Sigmoid colon (tissue), 4 donors: ENCODE measurements at regions not wholly inside any gene's neighbourhood (a gene's known extent, or its start where the extent isn't known, plus 50 kb on each side); places are given as distances from the start of the nearest gene placed in this dataset.

Source experiments
- EP300 ChIP-seq, 4 donors: sonication (generic); formaldehyde crosslinking; IDR thresholded peaks; one replicate each; pipeline ENCODE4 v1.6.1; 2017; ENCODE audit warnings: antibody characterized with exemption in 4 of 4
- POLR2A ChIP-seq, 2 donors: fragments of 450-650 bp; IDR thresholded peaks; one replicate each; pipeline ENCODE4 v1.6.1; 2016; ENCODE audit warnings: antibody characterized with exemption in 2 of 2, mild to moderate bottlenecking in 2 of 2, moderate library complexity in 2 of 2
- TF ChIP-seq, protein P1 (sequence below), 4 experiments: fragments of 450-650 bp in 3 of 4; fragments of 200-600 bp in 1 of 4; IDR thresholded peaks; one replicate each; pipeline ENCODE4 v1.5.1; 2016 to 2019; ENCODE audit warnings: antibody characterized with exemption in 4 of 4, mild to moderate bottlenecking in 3 of 4, moderate library complexity in 2 of 4

DNA sequence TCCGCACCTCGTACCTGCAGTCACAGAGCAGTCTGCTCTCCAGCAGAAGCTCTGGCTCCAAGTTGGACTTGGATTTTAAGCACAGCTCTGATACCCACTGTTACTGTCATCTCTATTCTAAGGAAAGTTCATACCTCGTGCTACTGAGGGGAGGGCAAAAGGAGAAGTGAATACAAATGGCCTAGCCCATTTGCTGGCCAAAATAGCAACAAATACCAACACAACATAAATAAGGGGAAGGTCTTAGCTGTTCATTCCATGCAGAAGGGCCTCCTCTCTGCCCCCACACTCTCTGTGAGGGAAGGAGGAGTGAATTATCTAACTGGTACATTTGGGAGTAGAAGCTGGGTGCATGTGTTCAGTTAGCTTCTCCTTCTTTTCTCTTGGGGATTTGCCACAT, 739.4 kb upstream of the RAB6C start:
- no peak for TF ChIP-seq POLR2A (IDR thresholded peaks at IDR 0.05)
- TF ChIP-seq, protein P1, sequence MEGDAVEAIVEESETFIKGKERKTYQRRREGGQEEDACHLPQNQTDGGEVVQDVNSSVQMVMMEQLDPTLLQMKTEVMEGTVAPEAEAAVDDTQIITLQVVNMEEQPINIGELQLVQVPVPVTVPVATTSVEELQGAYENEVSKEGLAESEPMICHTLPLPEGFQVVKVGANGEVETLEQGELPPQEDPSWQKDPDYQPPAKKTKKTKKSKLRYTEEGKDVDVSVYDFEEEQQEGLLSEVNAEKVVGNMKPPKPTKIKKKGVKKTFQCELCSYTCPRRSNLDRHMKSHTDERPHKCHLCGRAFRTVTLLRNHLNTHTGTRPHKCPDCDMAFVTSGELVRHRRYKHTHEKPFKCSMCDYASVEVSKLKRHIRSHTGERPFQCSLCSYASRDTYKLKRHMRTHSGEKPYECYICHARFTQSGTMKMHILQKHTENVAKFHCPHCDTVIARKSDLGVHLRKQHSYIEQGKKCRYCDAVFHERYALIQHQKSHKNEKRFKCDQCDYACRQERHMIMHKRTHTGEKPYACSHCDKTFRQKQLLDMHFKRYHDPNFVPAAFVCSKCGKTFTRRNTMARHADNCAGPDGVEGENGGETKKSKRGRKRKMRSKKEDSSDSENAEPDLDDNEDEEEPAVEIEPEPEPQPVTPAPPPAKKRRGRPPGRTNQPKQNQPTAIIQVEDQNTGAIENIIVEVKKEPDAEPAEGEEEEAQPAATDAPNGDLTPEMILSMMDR (IDR thresholded peaks at IDR 0.05), result no peak
- TF ChIP-seq EP300 (IDR thresholded peaks at IDR 0.05), result no peak
